ENCODE measurements at regions not wholly inside any gene's neighbourhood (a gene's known extent, or its start where the extent isn't known, plus 50 kb on each side); places are given as distances from the start of the nearest gene placed in this dataset.

DNA sequence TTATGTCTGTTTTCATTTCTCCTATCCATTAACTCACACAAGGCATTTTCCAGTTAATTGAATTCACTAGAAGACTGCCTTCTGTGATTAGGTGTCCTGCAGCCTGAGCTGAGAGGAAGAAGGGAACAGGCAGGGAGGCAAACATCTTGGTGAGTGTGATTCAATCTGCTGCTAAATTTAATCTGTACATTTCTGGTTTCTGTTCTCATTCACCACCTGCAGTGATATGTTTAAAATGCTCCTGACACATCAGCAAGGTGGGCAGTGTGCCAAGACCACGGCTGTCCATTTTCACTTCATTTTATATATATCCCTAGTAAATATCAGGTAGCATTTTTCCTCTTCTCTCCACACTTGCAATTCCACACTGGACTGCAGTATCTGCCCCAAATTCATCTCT, 416.5 kb downstream of the TMEM135 start:
- 0 out of 2 replicates have a peak, but pooled peaks cover 3% of the 10 kb centered on the region for H3K27me3 ChIP-seq (ENCODE audit: insufficient read depth, low read length)
- no peak overlapping the region for H3K27ac ChIP-seq (ENCODE audit: low read depth, low read length)
- POLR2A ChIA-PET: no interaction called here
- DNase-seq (ENCODE audit: low read depth, low spot score) (no peak), ATAC-seq (no peak)
- H3K9me3 ChIP-seq (ENCODE audit: control insufficient read depth in 1 of 2, insufficient read depth in 1 of 2, low read depth in 1 of 2, low read length in 2 of 2): no peaks in the 10 kb centered on the region
- H3K9ac ChIP-seq (ENCODE audit: low read length): no peak overlapping the region
- H3K79me2 ChIP-seq (ENCODE audit: insufficient read depth, low read length): no peaks in the 10 kb centered on the region
- RAD21 ChIA-PET (ENCODE audit: low non-redundant PET in 1 of 2, low total read pairs in 2 of 2, uncharacterized antibody in 2 of 2, unreplicated experiment in 2 of 2): no interaction called here
- H3K4me2 ChIP-seq (ENCODE audit: low read length): no peak overlapping the region
- H3K4me1 ChIP-seq (ENCODE audit: control insufficient read depth in 1 of 2, insufficient read depth in 2 of 2, low read length in 2 of 2): no peaks in the 10 kb centered on the region
- H2AFZ ChIP-seq (ENCODE audit: low read depth, low read length, poor library complexity, severe bottlenecking): no peak overlapping the region
- CTCF ChIA-PET: no interaction called here
- no peaks in the 10 kb centered on the region for H3K9me2 ChIP-seq (ENCODE audit: insufficient read depth)
- no peaks in the 10 kb centered on the region for H3K36me3 ChIP-seq (ENCODE audit: control insufficient read depth in 1 of 2, insufficient read depth in 2 of 2, low read length in 2 of 2)
- H3K4me3 ChIP-seq (replicated peaks in 1 of 2; ENCODE audit: low read depth in 1 of 2, low read length in 2 of 2): no peak overlapping the region
- TF ChIP-seq, protein P1, sequence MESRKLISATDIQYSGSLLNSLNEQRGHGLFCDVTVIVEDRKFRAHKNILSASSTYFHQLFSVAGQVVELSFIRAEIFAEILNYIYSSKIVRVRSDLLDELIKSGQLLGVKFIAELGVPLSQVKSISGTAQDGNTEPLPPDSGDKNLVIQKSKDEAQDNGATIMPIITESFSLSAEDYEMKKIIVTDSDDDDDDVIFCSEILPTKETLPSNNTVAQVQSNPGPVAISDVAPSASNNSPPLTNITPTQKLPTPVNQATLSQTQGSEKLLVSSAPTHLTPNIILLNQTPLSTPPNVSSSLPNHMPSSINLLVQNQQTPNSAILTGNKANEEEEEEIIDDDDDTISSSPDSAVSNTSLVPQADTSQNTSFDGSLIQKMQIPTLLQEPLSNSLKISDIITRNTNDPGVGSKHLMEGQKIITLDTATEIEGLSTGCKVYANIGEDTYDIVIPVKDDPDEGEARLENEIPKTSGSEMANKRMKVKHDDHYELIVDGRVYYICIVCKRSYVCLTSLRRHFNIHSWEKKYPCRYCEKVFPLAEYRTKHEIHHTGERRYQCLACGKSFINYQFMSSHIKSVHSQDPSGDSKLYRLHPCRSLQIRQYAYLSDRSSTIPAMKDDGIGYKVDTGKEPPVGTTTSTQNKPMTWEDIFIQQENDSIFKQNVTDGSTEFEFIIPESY (IDR thresholded peaks at IDR 0.05; ENCODE audit: extremely low read depth, insufficient replicate concordance, low read length): no peak
- no peak for TF ChIP-seq CBX3 (IDR thresholded peaks at IDR 0.05; ENCODE audit: low read depth)
- TF ChIP-seq ZFX (IDR thresholded peaks at IDR 0.05): no peak
- TF ChIP-seq, protein P2, sequence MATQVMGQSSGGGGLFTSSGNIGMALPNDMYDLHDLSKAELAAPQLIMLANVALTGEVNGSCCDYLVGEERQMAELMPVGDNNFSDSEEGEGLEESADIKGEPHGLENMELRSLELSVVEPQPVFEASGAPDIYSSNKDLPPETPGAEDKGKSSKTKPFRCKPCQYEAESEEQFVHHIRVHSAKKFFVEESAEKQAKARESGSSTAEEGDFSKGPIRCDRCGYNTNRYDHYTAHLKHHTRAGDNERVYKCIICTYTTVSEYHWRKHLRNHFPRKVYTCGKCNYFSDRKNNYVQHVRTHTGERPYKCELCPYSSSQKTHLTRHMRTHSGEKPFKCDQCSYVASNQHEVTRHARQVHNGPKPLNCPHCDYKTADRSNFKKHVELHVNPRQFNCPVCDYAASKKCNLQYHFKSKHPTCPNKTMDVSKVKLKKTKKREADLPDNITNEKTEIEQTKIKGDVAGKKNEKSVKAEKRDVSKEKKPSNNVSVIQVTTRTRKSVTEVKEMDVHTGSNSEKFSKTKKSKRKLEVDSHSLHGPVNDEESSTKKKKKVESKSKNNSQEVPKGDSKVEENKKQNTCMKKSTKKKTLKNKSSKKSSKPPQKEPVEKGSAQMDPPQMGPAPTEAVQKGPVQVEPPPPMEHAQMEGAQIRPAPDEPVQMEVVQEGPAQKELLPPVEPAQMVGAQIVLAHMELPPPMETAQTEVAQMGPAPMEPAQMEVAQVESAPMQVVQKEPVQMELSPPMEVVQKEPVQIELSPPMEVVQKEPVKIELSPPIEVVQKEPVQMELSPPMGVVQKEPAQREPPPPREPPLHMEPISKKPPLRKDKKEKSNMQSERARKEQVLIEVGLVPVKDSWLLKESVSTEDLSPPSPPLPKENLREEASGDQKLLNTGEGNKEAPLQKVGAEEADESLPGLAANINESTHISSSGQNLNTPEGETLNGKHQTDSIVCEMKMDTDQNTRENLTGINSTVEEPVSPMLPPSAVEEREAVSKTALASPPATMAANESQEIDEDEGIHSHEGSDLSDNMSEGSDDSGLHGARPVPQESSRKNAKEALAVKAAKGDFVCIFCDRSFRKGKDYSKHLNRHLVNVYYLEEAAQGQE (IDR thresholded peaks at IDR 0.05; ENCODE audit: low read depth): no peak
- no peak for TF ChIP-seq TCF7L2 (IDR thresholded peaks at IDR 0.05; ENCODE audit: borderline replicate concordance, extremely low read depth, insufficient read depth, insufficient read length)
- no TSS peak for BruUV-seq (replicated peaks)
- intact Hi-C loops (cut with micrococcal nuclease): no loop called here
- no peaks in the 10 kb centered on the region for H4K20me1 ChIP-seq (ENCODE audit: insufficient read depth)

Measured in HCT116 (cell line).